ENCODE measurements at regions not wholly inside any gene's neighbourhood (a gene's known extent, or its start where the extent isn't known, plus 50 kb on each side); places are given as distances from the start of the nearest gene placed in this dataset.

DNA sequence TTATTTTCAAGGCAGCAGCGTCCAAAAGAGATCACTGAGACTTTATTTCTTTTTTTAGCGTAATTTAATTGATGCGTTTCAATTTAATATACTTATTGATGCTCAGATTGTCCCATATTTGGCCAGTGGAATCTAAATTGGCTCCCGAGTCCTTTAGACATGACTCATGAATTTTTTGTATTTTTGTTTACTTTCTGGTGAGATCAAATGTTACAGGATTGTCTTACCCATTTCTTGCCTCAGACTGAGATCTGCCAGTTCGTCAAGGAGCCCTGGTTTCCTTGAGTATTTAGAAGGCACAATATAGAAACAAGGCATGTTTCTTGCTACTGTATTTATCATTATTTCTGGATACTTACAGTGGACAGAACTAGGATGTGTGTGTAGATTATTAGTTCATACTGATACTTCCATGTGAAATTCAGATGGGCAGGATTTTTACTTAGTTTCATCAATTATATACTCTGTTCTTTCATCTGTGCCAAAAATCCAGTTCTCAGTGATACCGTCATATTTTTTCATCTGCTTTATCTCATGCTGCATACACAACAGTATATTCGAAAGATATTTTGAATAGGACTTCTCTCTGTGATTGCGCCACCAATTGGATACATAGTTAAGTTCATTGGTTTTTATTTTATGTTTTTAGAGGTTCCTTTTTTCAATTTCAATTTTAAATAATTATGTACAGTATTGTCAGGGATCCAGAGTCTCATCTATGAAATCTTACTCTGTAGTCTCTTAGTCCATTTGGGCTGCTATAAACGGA, 436.9 kb upstream of the C2CD4B start:
- H3K27ac ChIP-seq: no peak overlapping the region

GRCh38 chr15:62603742-62604141, 438.7 kb upstream of the C2CD4B start:
- H3K27ac ChIP-seq: no peak overlapping the region
- TF ChIP-seq, protein P1, sequence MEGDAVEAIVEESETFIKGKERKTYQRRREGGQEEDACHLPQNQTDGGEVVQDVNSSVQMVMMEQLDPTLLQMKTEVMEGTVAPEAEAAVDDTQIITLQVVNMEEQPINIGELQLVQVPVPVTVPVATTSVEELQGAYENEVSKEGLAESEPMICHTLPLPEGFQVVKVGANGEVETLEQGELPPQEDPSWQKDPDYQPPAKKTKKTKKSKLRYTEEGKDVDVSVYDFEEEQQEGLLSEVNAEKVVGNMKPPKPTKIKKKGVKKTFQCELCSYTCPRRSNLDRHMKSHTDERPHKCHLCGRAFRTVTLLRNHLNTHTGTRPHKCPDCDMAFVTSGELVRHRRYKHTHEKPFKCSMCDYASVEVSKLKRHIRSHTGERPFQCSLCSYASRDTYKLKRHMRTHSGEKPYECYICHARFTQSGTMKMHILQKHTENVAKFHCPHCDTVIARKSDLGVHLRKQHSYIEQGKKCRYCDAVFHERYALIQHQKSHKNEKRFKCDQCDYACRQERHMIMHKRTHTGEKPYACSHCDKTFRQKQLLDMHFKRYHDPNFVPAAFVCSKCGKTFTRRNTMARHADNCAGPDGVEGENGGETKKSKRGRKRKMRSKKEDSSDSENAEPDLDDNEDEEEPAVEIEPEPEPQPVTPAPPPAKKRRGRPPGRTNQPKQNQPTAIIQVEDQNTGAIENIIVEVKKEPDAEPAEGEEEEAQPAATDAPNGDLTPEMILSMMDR (IDR thresholded peaks at IDR 0.05): no peak
- no peak for TF ChIP-seq ZFX (IDR thresholded peaks at IDR 0.05; ENCODE audit: borderline replicate concordance)

More for the DNA sequence above, 436.9 kb upstream of the C2CD4B start:
- TF ChIP-seq, protein P1 (IDR thresholded peaks at IDR 0.05): no peak
- TF ChIP-seq ZFX (IDR thresholded peaks at IDR 0.05; ENCODE audit: borderline replicate concordance): no peak

GRCh38 chr15:62605282-62605681, 437.3 kb upstream of the TPM1 start:
- H3K27ac ChIP-seq: no peak overlapping the region
- TF ChIP-seq, protein P1 (IDR thresholded peaks at IDR 0.05): no peak
- TF ChIP-seq ZFX (IDR thresholded peaks at IDR 0.05; ENCODE audit: borderline replicate concordance): no peak

- TF ChIP-seq, protein P1 (IDR thresholded peaks at IDR 0.05): no peak
- no peak for TF ChIP-seq ZFX (IDR thresholded peaks at IDR 0.05; ENCODE audit: borderline replicate concordance)
- H3K27ac ChIP-seq: no peak overlapping the region
Observed at GRCh38 chr15:62606376-62607113, 436.0 kb upstream of the TPM1 start.

- TF ChIP-seq, protein P1 (IDR thresholded peaks at IDR 0.05): no peak
- TF ChIP-seq ZFX (IDR thresholded peaks at IDR 0.05; ENCODE audit: borderline replicate concordance): no peak
- no peak overlapping the region for H3K27ac ChIP-seq
Observed at GRCh38 chr15:62607114-62607462, 435.5 kb upstream of the TPM1 start.

GRCh38 chr15:62607643-62608042, 434.9 kb upstream of the TPM1 start:
- H3K27ac ChIP-seq: no peak overlapping the region
- TF ChIP-seq ZFX (IDR thresholded peaks at IDR 0.05; ENCODE audit: borderline replicate concordance): no peak
- TF ChIP-seq, protein P1 (IDR thresholded peaks at IDR 0.05): no peak

DNA sequence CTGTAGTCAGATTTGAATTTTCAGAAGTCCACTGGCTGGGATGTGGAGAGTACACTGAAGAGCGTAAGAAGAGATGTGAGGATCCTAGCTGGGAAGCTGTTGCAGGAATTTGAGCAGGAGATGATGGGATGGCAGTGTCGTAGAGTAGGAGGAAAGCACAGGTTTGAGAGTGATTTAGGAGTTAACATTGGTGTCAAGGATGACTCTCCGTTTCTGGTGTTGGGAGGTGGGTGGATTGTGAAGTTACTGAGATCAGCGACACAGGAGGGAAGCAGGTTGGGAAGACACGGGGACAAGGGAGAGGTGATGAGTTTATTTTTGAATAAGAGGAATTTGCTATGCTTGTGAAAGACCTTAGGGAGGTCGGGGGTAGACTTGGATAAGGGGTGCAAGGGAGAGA, 434.2 kb upstream of the TPM1 start:
- no peak overlapping the region for H3K27ac ChIP-seq

More for the DNA sequence above, 434.2 kb upstream of the TPM1 start:
- TF ChIP-seq ZFX (IDR thresholded peaks at IDR 0.05; ENCODE audit: borderline replicate concordance): no peak
- TF ChIP-seq, protein P1 (IDR thresholded peaks at IDR 0.05): no peak

All from 22Rv1 (cell line).